Breast epithelium (tissue), 4 donors: ENCODE measurements at regions not wholly inside any gene's neighbourhood (a gene's known extent, or its start where the extent isn't known, plus 50 kb on each side); places are given as distances from the start of the nearest gene placed in this dataset.

Experiments used
- DNase-seq, 2 donors: peaks; one replicate each; pipeline ENCODE4 v3.0.0-alpha.2; 2019; ENCODE audit warnings: low spot score in 2 of 2
- H3K27ac ChIP-seq, 2 donors: fragments of 200-600 bp; sonication (generic) in 1 of 2; one replicate each; pipeline ENCODE4 v1.5.1; 2016 to 2019; ENCODE audit warnings: mild to moderate bottlenecking in 1 of 2
- H3K27me3 ChIP-seq, 2 donors: fragments of 200-600 bp; sonication (generic) in 1 of 2; one replicate each; pipeline versions ENCODE4 v1.5.1 to v1.6.0; 2017 to 2019; ENCODE audit warnings: control low read depth in 1 of 2, mild to moderate bottlenecking in 1 of 2
- H3K36me3 ChIP-seq: fragments of 200-600 bp; one replicate; pipeline ENCODE4 v1.5.1; 2019
- H3K4me1 ChIP-seq, 2 donors: fragments of 200-600 bp; sonication (generic); one replicate each; pipeline ENCODE4 v1.5.1; 2016 to 2019; ENCODE audit warnings: control low read depth in 1 of 2
- H3K4me3 ChIP-seq, 3 donors: fragments of 200-600 bp; sonication (generic); 1 replicate in 2 of 3; 2 replicates in 1 of 3; pipeline ENCODE4 v1.5.1; 2016 to 2019; ENCODE audit warnings: mild to moderate bottlenecking in 3 of 3, moderate library complexity in 2 of 3
- H3K9me3 ChIP-seq, 2 donors: fragments of 200-600 bp; sonication (generic) in 1 of 2; one replicate each; pipeline ENCODE4 v1.5.1; 2016 to 2019; ENCODE audit warnings: control low read depth in 1 of 2
- POLR2A ChIP-seq: fragments of 450-650 bp; IDR thresholded peaks from one replicate; pipeline ENCODE4 v1.6.1; 2016; ENCODE audit warnings: antibody characterized with exemption, mild to moderate bottlenecking, moderate library complexity
- POLR2AphosphoS5 ChIP-seq, 3 donors: sonication (generic); formaldehyde crosslinking; IDR thresholded peaks; one replicate each; pipeline ENCODE4 v1.6.1; 2017; ENCODE audit warnings: antibody characterized with exemption in 3 of 3
- intact Hi-C: fragments of 100-400 bp; cut with DNase I; formaldehyde crosslinking; loops from one replicate; pipeline ENCODE4 v1.15.1; 2023; ENCODE audit warnings: low total_unique reads
- TF ChIP-seq, protein P1 (sequence below), 3 donors: fragments of 450-650 bp; IDR thresholded peaks; one replicate each; pipeline ENCODE4 v1.5.1; 2016 to 2017; ENCODE audit warnings: antibody characterized with exemption in 3 of 3, mild to moderate bottlenecking in 3 of 3, moderate library complexity in 3 of 3

DNA sequence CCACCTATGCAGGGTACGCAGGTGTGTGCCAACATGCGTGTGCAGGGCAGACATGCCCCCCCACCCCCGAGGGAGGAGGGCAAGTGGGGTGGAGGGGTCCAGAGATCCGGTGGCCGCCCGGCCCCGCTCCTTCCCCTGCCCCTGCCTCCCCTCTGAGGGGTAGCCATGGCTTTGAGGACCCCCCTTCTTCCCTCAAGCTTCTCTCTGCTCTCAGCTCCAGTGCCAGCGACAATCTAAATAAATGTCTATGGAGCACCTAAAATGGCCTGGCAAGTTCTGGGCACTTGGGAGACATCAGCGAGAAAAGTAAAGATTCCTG, 91.9 kb downstream of the ZFP36L2 start:
- intact Hi-C loops: loop anchor here (10.0 kb wide), 1 partner anchor 80 kb away; no protein-coding TSS in a partner anchor
- H3K27ac ChIP-seq: peak overlapping the region; percentile 89 to 93
- H3K4me3 ChIP-seq: no peak overlapping the region
- peaks cover 8 to 21% of the 10 kb centered on the region in 2 donors for H3K4me1 ChIP-seq
- H3K27me3 ChIP-seq: no peaks in the 10 kb centered on the region
- TF ChIP-seq POLR2A: no peak
- TF ChIP-seq, protein P1, sequence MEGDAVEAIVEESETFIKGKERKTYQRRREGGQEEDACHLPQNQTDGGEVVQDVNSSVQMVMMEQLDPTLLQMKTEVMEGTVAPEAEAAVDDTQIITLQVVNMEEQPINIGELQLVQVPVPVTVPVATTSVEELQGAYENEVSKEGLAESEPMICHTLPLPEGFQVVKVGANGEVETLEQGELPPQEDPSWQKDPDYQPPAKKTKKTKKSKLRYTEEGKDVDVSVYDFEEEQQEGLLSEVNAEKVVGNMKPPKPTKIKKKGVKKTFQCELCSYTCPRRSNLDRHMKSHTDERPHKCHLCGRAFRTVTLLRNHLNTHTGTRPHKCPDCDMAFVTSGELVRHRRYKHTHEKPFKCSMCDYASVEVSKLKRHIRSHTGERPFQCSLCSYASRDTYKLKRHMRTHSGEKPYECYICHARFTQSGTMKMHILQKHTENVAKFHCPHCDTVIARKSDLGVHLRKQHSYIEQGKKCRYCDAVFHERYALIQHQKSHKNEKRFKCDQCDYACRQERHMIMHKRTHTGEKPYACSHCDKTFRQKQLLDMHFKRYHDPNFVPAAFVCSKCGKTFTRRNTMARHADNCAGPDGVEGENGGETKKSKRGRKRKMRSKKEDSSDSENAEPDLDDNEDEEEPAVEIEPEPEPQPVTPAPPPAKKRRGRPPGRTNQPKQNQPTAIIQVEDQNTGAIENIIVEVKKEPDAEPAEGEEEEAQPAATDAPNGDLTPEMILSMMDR (IDR thresholded peaks at IDR 0.05): no peak
- TF ChIP-seq POLR2AphosphoS5 (IDR thresholded peaks at IDR 0.05): no peak
- no peak for DNase-seq
- no peaks in the 10 kb centered on the region for H3K9me3 ChIP-seq
- no peaks in the 10 kb centered on the region for H3K36me3 ChIP-seq

DNA sequence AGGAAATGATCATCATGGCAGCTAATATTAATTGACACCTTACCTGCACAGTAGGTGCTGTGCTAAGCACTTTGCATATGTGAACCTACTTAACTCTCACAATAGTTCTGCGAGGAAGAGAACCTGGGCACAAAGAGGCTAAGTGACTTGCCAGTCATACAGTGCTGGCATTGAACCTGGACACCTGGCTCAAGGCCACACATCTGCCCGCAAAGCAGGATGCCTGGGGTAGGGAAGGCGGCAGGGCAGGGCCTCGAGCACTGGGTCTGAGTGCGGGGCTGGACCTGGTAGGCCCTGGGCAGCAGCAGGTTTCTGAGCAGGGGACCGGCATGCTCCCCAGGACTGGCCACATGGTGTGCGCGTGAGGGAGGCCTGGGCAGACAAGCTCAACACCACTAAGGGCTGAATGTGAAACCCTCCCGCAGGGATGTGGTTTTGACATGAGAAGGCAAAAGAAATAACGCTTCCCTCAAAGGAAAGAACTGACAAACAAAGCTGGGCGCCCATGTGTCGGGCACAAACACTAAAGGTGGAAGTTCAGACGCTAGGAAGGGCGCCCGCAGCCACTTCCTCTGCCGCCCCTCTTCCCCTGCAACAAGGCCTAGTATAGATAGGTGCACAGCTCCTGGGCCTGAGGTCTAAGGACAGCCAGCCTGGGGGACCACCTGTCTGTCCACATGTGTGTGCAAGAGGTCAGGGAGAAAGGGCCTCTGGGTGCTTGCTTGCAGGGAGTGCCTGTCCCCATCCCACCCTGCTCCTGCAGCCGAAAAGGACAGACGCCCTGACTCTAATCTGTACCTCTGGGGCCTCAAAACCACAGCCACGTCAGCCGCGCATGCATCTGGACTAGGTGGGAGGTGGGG, 92.5 kb downstream of the ZFP36L2 start:
- Histone ChIP-seq H3K9me3 (no peaks in the 10 kb centered on the region), H3K4me1 (peaks cover 8 to 25% of the 10 kb centered on the region in 2 donors), H3K36me3 (no peaks in the 10 kb centered on the region), H3K4me3 (no peak overlapping the region), H3K27me3 (no peaks in the 10 kb centered on the region), H3K27ac (peak overlapping the region; percentile 89 to 93)
- intact Hi-C loops: loop anchor here (10.0 kb wide), 1 partner anchor 81 kb away; no protein-coding TSS in a partner anchor
- peak in 1 of 2 donors; percentile 45 for DNase-seq
- TF ChIP-seq POLR2A (no peak), POLR2AphosphoS5 (IDR thresholded peaks at IDR 0.05) (no peak)
- TF ChIP-seq, protein P1 (IDR thresholded peaks at IDR 0.05): no peak

- Histone ChIP-seq H3K36me3 (no peaks in the 10 kb centered on the region), H3K9me3 (no peaks in the 10 kb centered on the region), H3K27me3 (no peaks in the 10 kb centered on the region), H3K27ac (peak overlapping the region; percentile 89 to 93), H3K4me1 (peaks cover 8 to 25% of the 10 kb centered on the region in 2 donors), H3K4me3 (no peak overlapping the region)
- intact Hi-C loops: loop anchor here (10.0 kb wide), 1 partner anchor 81 kb away; no protein-coding TSS in a partner anchor
- no peak for DNase-seq
- TF ChIP-seq, protein P1 (IDR thresholded peaks at IDR 0.05): no peak
- TF ChIP-seq POLR2A: no peak
- no peak for TF ChIP-seq POLR2AphosphoS5 (IDR thresholded peaks at IDR 0.05)
Observed at GRCh38 chr2:43133336-43133707, 93.1 kb downstream of the ZFP36L2 start.

- no peaks in the 10 kb centered on the region for H3K27me3 ChIP-seq
- DNase-seq: no peak
- peaks cover 8 to 25% of the 10 kb centered on the region in 2 donors for H3K4me1 ChIP-seq
- H3K27ac ChIP-seq: peak overlapping the region; percentile 89 to 93
- intact Hi-C loops: loop anchor here (10.0 kb wide), 1 partner anchor 82 kb away; no protein-coding TSS in a partner anchor
- no peaks in the 10 kb centered on the region for H3K36me3 ChIP-seq
- H3K4me3 ChIP-seq: no peak overlapping the region
- H3K9me3 ChIP-seq: no peaks in the 10 kb centered on the region
- TF ChIP-seq, protein P1 (IDR thresholded peaks at IDR 0.05): no peak
- no peak for TF ChIP-seq POLR2A
- no peak for TF ChIP-seq POLR2AphosphoS5 (IDR thresholded peaks at IDR 0.05)
Observed at GRCh38 chr2:43132683-43133301, 93.6 kb downstream of the ZFP36L2 start.
